ENCODE measurements at regions not wholly inside any gene's neighbourhood (a gene's known extent, or its start where the extent isn't known, plus 50 kb on each side); places are given as distances from the start of the nearest gene placed in this dataset.

GRCh38 chr4:189494407-189494806 is 446.3 kb upstream of the FRG1 start:
- no peak overlapping the region for H2BK120ac ChIP-seq (ENCODE audit: low read depth, low read length)
- no peak for ATAC-seq (ENCODE audit: low read depth)
- H2AK9ac ChIP-seq (replicated peaks; ENCODE audit: low read depth, low read length, poor library complexity) = no peak overlapping the region
- H3K4me2 ChIP-seq (ENCODE audit: low read depth, low read length) = no peak overlapping the region
- no peak overlapping the region for H4K8ac ChIP-seq (ENCODE audit: low read depth in 2 of 2, low read length in 2 of 2)
- no peak overlapping the region for H3K14ac ChIP-seq (replicated peaks; ENCODE audit: low read depth, low read length)
- no peak overlapping the region for H2BK20ac ChIP-seq (ENCODE audit: low read depth, low read length)
- no peaks in the 10 kb centered on the region for H4K20me1 ChIP-seq (ENCODE audit: insufficient read depth, low read length)
- H2BK15ac ChIP-seq (ENCODE audit: low read depth, low read length) = no peak overlapping the region
- no peak for DNase-seq
- dilution Hi-C loops (cut with HindIII; ENCODE audit: low sequenced_read_pairs, unreplicated experiment) (no loop called here), intact Hi-C loops (cut with micrococcal nuclease) (no loop called here), in situ Hi-C loops (cut with MboI; ENCODE audit: low sequenced_read_pairs) (no loop called here)
- no peaks in the 10 kb centered on the region for H3K36me3 ChIP-seq (ENCODE audit: control insufficient read depth, insufficient read depth, low read length)
- WGBS, 2 experiments (ENCODE audit: extremely low coverage in 2 of 2, insufficient read length in 1 of 2) = no CpG with 5 or more reads among the region's 2 CpGs
- TF ChIP-seq BHLHE40 (IDR thresholded peaks at IDR 0.05; ENCODE audit: low read depth, low read length) = no peak
- no peak for TF ChIP-seq MXI1 (IDR thresholded peaks at IDR 0.05; ENCODE audit: borderline replicate concordance, low read depth, low read length)
- TF ChIP-seq RCOR1 (IDR thresholded peaks at IDR 0.05; ENCODE audit: insufficient replicate concordance, low read length) = no peak
- no peak for TF ChIP-seq CEBPB (IDR thresholded peaks at IDR 0.05; ENCODE audit: low read depth, low read length)
- TF ChIP-seq POLR2A (IDR thresholded peaks at IDR 0.05; ENCODE audit: low read depth, low read length) = no peak
- no peak for TF ChIP-seq RFX5 (IDR thresholded peaks at IDR 0.05; ENCODE audit: low read depth, low read length)
- no peak for TF ChIP-seq CTCF (conservative IDR thresholded peaks at IDR 0.05; ENCODE audit: low read depth, low read length)
- H3K9ac ChIP-seq (ENCODE audit: low read depth, low read length) = no peak overlapping the region
- H2AFZ ChIP-seq (replicated peaks; ENCODE audit: low read length, poor library complexity) = no peak overlapping the region
- no peak overlapping the region for H3K4ac ChIP-seq (ENCODE audit: low read depth, low read length)
- peaks cover 37% of the 10 kb centered on the region for H3K9me3 ChIP-seq (ENCODE audit: control insufficient read depth, insufficient read depth, low read length)
- no peak overlapping the region for H3K18ac ChIP-seq (ENCODE audit: low read depth, low read length)
- H3K79me1 ChIP-seq (ENCODE audit: low read depth in 1 of 2, low read length in 2 of 2) = no peaks in the 10 kb centered on the region
- no peak overlapping the region for H2AK5ac ChIP-seq (ENCODE audit: low read depth, low read length)
- H3K56ac ChIP-seq (ENCODE audit: extremely low read depth, insufficient read depth, low read length) = no peak overlapping the region
- no peaks in the 10 kb centered on the region for H3K4me1 ChIP-seq (ENCODE audit: control insufficient read depth, insufficient read depth, low read length)
- H3K27me3 ChIP-seq (ENCODE audit: control insufficient read depth, insufficient read depth, low read length) = no peaks in the 10 kb centered on the region
- no peak overlapping the region for H2BK5ac ChIP-seq (ENCODE audit: low read depth, low read length, poor library complexity, severe bottlenecking)
- no peak overlapping the region for H4K91ac ChIP-seq (ENCODE audit: insufficient read depth, low read depth, low read length)
- no TSS peak for BruUV-seq (replicated peaks)
- H3K4me3 ChIP-seq (ENCODE audit: insufficient read depth, low read depth, low read length) = no peak overlapping the region
- POLR2A ChIA-PET (ENCODE audit: unreplicated experiment) = no interaction called here
- H3K9me1 ChIP-seq (ENCODE audit: insufficient read depth, low read length) = no peaks in the 10 kb centered on the region
- no peak overlapping the region for H3K27ac ChIP-seq (ENCODE audit: insufficient read depth, low read length)
- H4K5ac ChIP-seq (ENCODE audit: low read depth, low read length) = no peak overlapping the region
- no peak overlapping the region for H3K23ac ChIP-seq (ENCODE audit: low read depth, low read length)
- CTCF ChIA-PET = no interaction called here

Measured in IMR-90 (cell line).